ENCODE measurements at regions not wholly inside any gene's neighbourhood (a gene's known extent, or its start where the extent isn't known, plus 50 kb on each side); places are given as distances from the start of the nearest gene placed in this dataset.

- no peak overlapping the region for H2AFZ ChIP-seq (ENCODE audit: low read depth)
- no peak overlapping the region for H3K4me3 ChIP-seq (IDR thresholded peaks at IDR 0.05; ENCODE audit: insufficient read depth, low read depth, low read length)
- no peaks in the 10 kb centered on the region for H3K36me3 ChIP-seq (ENCODE audit: insufficient read depth)
- H3K9ac ChIP-seq: no peak overlapping the region
- no peak overlapping the region for H3K4me2 ChIP-seq
- H3K27ac ChIP-seq: no peak overlapping the region
- H3K4me1 ChIP-seq (ENCODE audit: low read depth, poor library complexity, severe bottlenecking): no peaks in the 10 kb centered on the region
- no peaks in the 10 kb centered on the region for H3K79me2 ChIP-seq (ENCODE audit: insufficient read depth, low read depth)
- no peaks in the 10 kb centered on the region for H3K27me3 ChIP-seq (ENCODE audit: insufficient read depth, low read depth)
- TF ChIP-seq CTCF (conservative IDR thresholded peaks at IDR 0.05; ENCODE audit: low read depth, low read length): no peak
- no peaks in the 10 kb centered on the region for H4K20me1 ChIP-seq (ENCODE audit: insufficient read depth)
These were observed 535.3 kb upstream of the SYT4 start for GRCh38 chr18:43812627-43813026.

- no peaks in the 10 kb centered on the region for H3K36me3 ChIP-seq (ENCODE audit: insufficient read depth)
- no peak overlapping the region for H3K9ac ChIP-seq
- no peak overlapping the region for H2AFZ ChIP-seq (ENCODE audit: low read depth)
- no peak overlapping the region for H3K4me2 ChIP-seq
- H4K20me1 ChIP-seq (ENCODE audit: insufficient read depth): no peaks in the 10 kb centered on the region
- TF ChIP-seq CTCF (conservative IDR thresholded peaks at IDR 0.05; ENCODE audit: low read depth, low read length): no peak
- no peaks in the 10 kb centered on the region for H3K79me2 ChIP-seq (ENCODE audit: insufficient read depth, low read depth)
- H3K27ac ChIP-seq: no peak overlapping the region
- H3K27me3 ChIP-seq (ENCODE audit: insufficient read depth, low read depth): no peaks in the 10 kb centered on the region
- no peak overlapping the region for H3K4me3 ChIP-seq (IDR thresholded peaks at IDR 0.05; ENCODE audit: insufficient read depth, low read depth, low read length)
- H3K4me1 ChIP-seq (ENCODE audit: low read depth, poor library complexity, severe bottlenecking): no peaks in the 10 kb centered on the region
These were observed 542.1 kb upstream of the SYT4 start for GRCh38 chr18:43819397-43819796.

- Histone ChIP-seq H3K4me1 (ENCODE audit: low read depth, poor library complexity, severe bottlenecking) (no peaks in the 10 kb centered on the region), H3K27ac (no peak overlapping the region), H3K36me3 (ENCODE audit: insufficient read depth) (no peaks in the 10 kb centered on the region), H3K79me2 (ENCODE audit: insufficient read depth, low read depth) (no peaks in the 10 kb centered on the region), H4K20me1 (ENCODE audit: insufficient read depth) (no peaks in the 10 kb centered on the region), H3K4me3 (IDR thresholded peaks at IDR 0.05; ENCODE audit: insufficient read depth, low read depth, low read length) (no peak overlapping the region), H3K9ac (no peak overlapping the region), H3K27me3 (ENCODE audit: insufficient read depth, low read depth) (no peaks in the 10 kb centered on the region), H3K4me2 (no peak overlapping the region), H2AFZ (ENCODE audit: low read depth) (no peak overlapping the region)
- no peak for TF ChIP-seq CTCF (conservative IDR thresholded peaks at IDR 0.05; ENCODE audit: low read depth, low read length)
These were observed 542.6 kb upstream of the SYT4 start for GRCh38 chr18:43819873-43820272.

GRCh38 chr18:43825768-43826167 is 548.5 kb upstream of the SYT4 start:
- Histone ChIP-seq H3K4me3 (IDR thresholded peaks at IDR 0.05; ENCODE audit: insufficient read depth, low read depth, low read length) (no peak overlapping the region), H3K36me3 (ENCODE audit: insufficient read depth) (no peaks in the 10 kb centered on the region), H3K4me1 (ENCODE audit: low read depth, poor library complexity, severe bottlenecking) (no peaks in the 10 kb centered on the region), H3K27me3 (ENCODE audit: insufficient read depth, low read depth) (no peaks in the 10 kb centered on the region), H3K27ac (no peak overlapping the region), H3K9ac (no peak overlapping the region), H2AFZ (ENCODE audit: low read depth) (no peak overlapping the region), H3K4me2 (no peak overlapping the region), H4K20me1 (ENCODE audit: insufficient read depth) (no peaks in the 10 kb centered on the region), H3K79me2 (ENCODE audit: insufficient read depth, low read depth) (no peaks in the 10 kb centered on the region)
- no peak for TF ChIP-seq CTCF (conservative IDR thresholded peaks at IDR 0.05; ENCODE audit: low read depth, low read length)

- H3K4me1 ChIP-seq (ENCODE audit: low read depth, poor library complexity, severe bottlenecking): no peaks in the 10 kb centered on the region
- H2AFZ ChIP-seq (ENCODE audit: low read depth): no peak overlapping the region
- H3K27me3 ChIP-seq (ENCODE audit: insufficient read depth, low read depth): no peaks in the 10 kb centered on the region
- H4K20me1 ChIP-seq (ENCODE audit: insufficient read depth): no peaks in the 10 kb centered on the region
- H3K9ac ChIP-seq: no peak overlapping the region
- no peaks in the 10 kb centered on the region for H3K36me3 ChIP-seq (ENCODE audit: insufficient read depth)
- H3K79me2 ChIP-seq (ENCODE audit: insufficient read depth, low read depth): no peaks in the 10 kb centered on the region
- no peak for TF ChIP-seq CTCF (conservative IDR thresholded peaks at IDR 0.05; ENCODE audit: low read depth, low read length)
- no peak overlapping the region for H3K4me2 ChIP-seq
- no peak overlapping the region for H3K27ac ChIP-seq
- H3K4me3 ChIP-seq (IDR thresholded peaks at IDR 0.05; ENCODE audit: insufficient read depth, low read depth, low read length): no peak overlapping the region
These were observed 548.9 kb upstream of the SYT4 start for GRCh38 chr18:43826215-43826614.

All from KMS-11 (cell line).